ENCODE measurements at regions not wholly inside any gene's neighbourhood (a gene's known extent, or its start where the extent isn't known, plus 50 kb on each side); places are given as distances from the start of the nearest gene placed in this dataset.

- TF ChIP-seq POLR2A (IDR thresholded peaks at IDR 0.05; ENCODE audit: low read length) (no peak), GATA1 (IDR thresholded peaks at IDR 0.05; ENCODE audit: low read depth, low read length) (no peak)
These were observed 806.0 kb downstream of the VRK1 start for GRCh38 chr14:97603201-97603600.

GRCh38 chr14:97604731-97605130 is 807.5 kb downstream of the VRK1 start:
- DNase-seq, result no peak
- TF ChIP-seq GATA1 (IDR thresholded peaks at IDR 0.05; ENCODE audit: low read depth, low read length) (no peak), POLR2A (IDR thresholded peaks at IDR 0.05; ENCODE audit: low read length) (no peak)

More at GRCh38 chr14:97603201-97603600, 806.0 kb downstream of the VRK1 start:
- DNase-seq, result no peak

GRCh38 chr14:97618401-97618800 is 821.2 kb downstream of the VRK1 start:
- TF ChIP-seq GATA1 (IDR thresholded peaks at IDR 0.05; ENCODE audit: low read depth, low read length), result no peak
- TF ChIP-seq POLR2A (IDR thresholded peaks at IDR 0.05; ENCODE audit: low read length), result no peak

GRCh38 chr14:97618917-97619690 is 821.9 kb downstream of the VRK1 start:
- DNase-seq, result no peak

More at GRCh38 chr14:97618401-97618800, 821.2 kb downstream of the VRK1 start:
- no peak for DNase-seq

GRCh38 chr14:97620066-97620465 is 822.9 kb downstream of the VRK1 start:
- DNase-seq, result no peak
- TF ChIP-seq GATA1 (IDR thresholded peaks at IDR 0.05; ENCODE audit: low read depth, low read length) (no peak), POLR2A (IDR thresholded peaks at IDR 0.05; ENCODE audit: low read length) (no peak)

More at GRCh38 chr14:97618917-97619690, 821.9 kb downstream of the VRK1 start:
- no peak for TF ChIP-seq GATA1 (IDR thresholded peaks at IDR 0.05; ENCODE audit: low read depth, low read length)
- no peak for TF ChIP-seq POLR2A (IDR thresholded peaks at IDR 0.05; ENCODE audit: low read length)

- no peak for TF ChIP-seq POLR2A (IDR thresholded peaks at IDR 0.05; ENCODE audit: low read length)
- no peak for TF ChIP-seq GATA1 (IDR thresholded peaks at IDR 0.05; ENCODE audit: low read depth, low read length)
- no peak for DNase-seq
These were observed 827.8 kb downstream of the VRK1 start for GRCh38 chr14:97624985-97625384.

GRCh38 chr14:97625477-97625876 is 828.3 kb downstream of the VRK1 start:
- TF ChIP-seq POLR2A (IDR thresholded peaks at IDR 0.05; ENCODE audit: low read length) (no peak), GATA1 (IDR thresholded peaks at IDR 0.05; ENCODE audit: low read depth, low read length) (no peak)
- no peak for DNase-seq

- TF ChIP-seq POLR2A (IDR thresholded peaks at IDR 0.05; ENCODE audit: low read length), result no peak
- no peak for TF ChIP-seq GATA1 (IDR thresholded peaks at IDR 0.05; ENCODE audit: low read depth, low read length)
These were observed 828.9 kb downstream of the VRK1 start for GRCh38 chr14:97626088-97626487.

GRCh38 chr14:97630249-97630648 is 833.1 kb downstream of the VRK1 start:
- TF ChIP-seq GATA1 (IDR thresholded peaks at IDR 0.05; ENCODE audit: low read depth, low read length) (no peak), POLR2A (IDR thresholded peaks at IDR 0.05; ENCODE audit: low read length) (no peak)
- no peak for DNase-seq

More at GRCh38 chr14:97626088-97626487, 828.9 kb downstream of the VRK1 start:
- no peak for DNase-seq

- no peak for DNase-seq
These were observed 836.1 kb downstream of the VRK1 start for GRCh38 chr14:97633131-97633738.

GRCh38 chr14:97634751-97635150 is 837.6 kb downstream of the VRK1 start:
- TF ChIP-seq GATA1 (IDR thresholded peaks at IDR 0.05; ENCODE audit: low read depth, low read length), result no peak
- TF ChIP-seq POLR2A (IDR thresholded peaks at IDR 0.05; ENCODE audit: low read length), result no peak
- no peak for DNase-seq

More at GRCh38 chr14:97633131-97633738, 836.1 kb downstream of the VRK1 start:
- TF ChIP-seq POLR2A (IDR thresholded peaks at IDR 0.05; ENCODE audit: low read length) (no peak), GATA1 (IDR thresholded peaks at IDR 0.05; ENCODE audit: low read depth, low read length) (no peak)

- no peak for TF ChIP-seq GATA1 (IDR thresholded peaks at IDR 0.05; ENCODE audit: low read depth, low read length)
- no peak for TF ChIP-seq POLR2A (IDR thresholded peaks at IDR 0.05; ENCODE audit: low read length)
These were observed 841.7 kb downstream of the VRK1 start for GRCh38 chr14:97638864-97639263.

GRCh38 chr14:97640031-97640430 is 842.8 kb downstream of the VRK1 start:
- no peak for TF ChIP-seq POLR2A (IDR thresholded peaks at IDR 0.05; ENCODE audit: low read length)
- no peak for TF ChIP-seq GATA1 (IDR thresholded peaks at IDR 0.05; ENCODE audit: low read depth, low read length)

More at GRCh38 chr14:97638864-97639263, 841.7 kb downstream of the VRK1 start:
- DNase-seq, result no peak

GRCh38 chr14:97641827-97642226 is 844.6 kb downstream of the VRK1 start:
- no peak for DNase-seq
- TF ChIP-seq GATA1 (IDR thresholded peaks at IDR 0.05; ENCODE audit: low read depth, low read length) (no peak), POLR2A (IDR thresholded peaks at IDR 0.05; ENCODE audit: low read length) (no peak)

More at GRCh38 chr14:97640031-97640430, 842.8 kb downstream of the VRK1 start:
- DNase-seq, result no peak

Data from erythroblast (primary cell).